ENCODE measurements at regions not wholly inside any gene's neighbourhood (a gene's known extent, or its start where the extent isn't known, plus 50 kb on each side); places are given as distances from the start of the nearest gene placed in this dataset.

DNA sequence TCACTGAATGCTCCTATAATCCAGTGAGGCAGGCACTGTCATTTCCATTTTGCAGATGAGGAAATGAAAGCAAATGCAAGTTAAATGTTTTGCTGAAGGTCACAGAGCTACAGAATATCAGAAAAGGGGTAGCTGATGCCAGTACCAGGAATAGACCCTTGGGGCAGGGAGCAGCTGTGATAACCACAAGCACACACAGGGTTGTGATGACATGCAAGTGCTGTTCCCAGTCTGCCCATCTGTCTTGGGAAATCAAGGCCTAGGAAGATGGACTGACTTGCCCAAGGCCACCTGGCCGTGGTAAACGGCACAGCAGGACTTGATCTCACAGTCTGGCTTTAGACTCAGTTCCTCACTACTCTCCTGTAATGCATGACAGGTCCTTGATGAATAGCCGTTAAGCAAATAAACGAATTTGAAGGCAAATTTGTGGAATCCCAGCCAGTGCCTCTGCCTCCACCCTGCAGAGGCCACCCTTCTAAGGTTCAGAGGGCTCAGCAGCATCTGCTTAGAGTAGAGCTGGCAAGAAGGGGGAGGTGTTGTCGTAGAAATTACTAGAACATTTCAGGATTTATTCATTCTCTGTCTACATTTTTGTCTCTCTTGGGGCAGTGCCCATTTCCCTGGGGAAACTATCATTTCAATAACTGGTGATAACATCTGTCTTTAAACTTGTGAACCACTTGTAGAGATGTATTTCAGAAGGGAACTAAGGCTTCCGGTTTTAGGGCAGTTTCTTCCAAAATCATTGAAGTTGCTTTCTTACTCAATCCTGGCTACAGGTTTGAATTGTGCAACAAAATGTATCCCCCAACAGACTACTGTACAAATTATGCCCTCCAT lies 53.2 kb upstream of the MRPS6 start (continued):
- TF ChIP-seq BCLAF1 (IDR thresholded peaks at IDR 0.05): no peak
- TF ChIP-seq NBN (IDR thresholded peaks at IDR 0.05): peak; percentile 78
- no peak for TF ChIP-seq HDAC2 (IDR thresholded peaks at IDR 0.05)
- no peak for TF ChIP-seq POLR2A (IDR thresholded peaks at IDR 0.05; ENCODE audit: low read depth, low read length)
- TF ChIP-seq POLR2AphosphoS2 (IDR thresholded peaks at IDR 0.05; ENCODE audit: low read depth, low read length): no peak
- no peak; the same call in 1 of the 2 replicates for TF ChIP-seq ESRRA (IDR thresholded peaks at IDR 0.05; ENCODE audit: low read length)
- no peak for TF ChIP-seq ZNF207 (IDR thresholded peaks at IDR 0.05; ENCODE audit: borderline replicate concordance)
- TF ChIP-seq, protein P1, sequence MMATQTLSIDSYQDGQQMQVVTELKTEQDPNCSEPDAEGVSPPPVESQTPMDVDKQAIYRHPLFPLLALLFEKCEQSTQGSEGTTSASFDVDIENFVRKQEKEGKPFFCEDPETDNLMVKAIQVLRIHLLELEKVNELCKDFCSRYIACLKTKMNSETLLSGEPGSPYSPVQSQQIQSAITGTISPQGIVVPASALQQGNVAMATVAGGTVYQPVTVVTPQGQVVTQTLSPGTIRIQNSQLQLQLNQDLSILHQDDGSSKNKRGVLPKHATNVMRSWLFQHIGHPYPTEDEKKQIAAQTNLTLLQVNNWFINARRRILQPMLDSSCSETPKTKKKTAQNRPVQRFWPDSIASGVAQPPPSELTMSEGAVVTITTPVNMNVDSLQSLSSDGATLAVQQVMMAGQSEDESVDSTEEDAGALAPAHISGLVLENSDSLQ (IDR thresholded peaks at IDR 0.05): peak; percentile 82
- peak; percentile 75 for TF ChIP-seq SPI1 (IDR thresholded peaks at IDR 0.05; ENCODE audit: borderline replicate concordance, insufficient read depth, low read depth, low read length)
- no peak for TF ChIP-seq TARDBP (IDR thresholded peaks at IDR 0.05; ENCODE audit: borderline replicate concordance)
- TF ChIP-seq NR2C2 (IDR thresholded peaks at IDR 0.05; ENCODE audit: borderline replicate concordance, control insufficient read depth, insufficient read length, low read depth): no peak
- TF ChIP-seq SIN3A (IDR thresholded peaks at IDR 0.05; ENCODE audit: low read depth, low read length): no peak
- no peak for TF ChIP-seq WRNIP1 (IDR thresholded peaks at IDR 0.05; ENCODE audit: borderline replicate concordance, low read depth, low read length)
- TF ChIP-seq, protein P2, sequence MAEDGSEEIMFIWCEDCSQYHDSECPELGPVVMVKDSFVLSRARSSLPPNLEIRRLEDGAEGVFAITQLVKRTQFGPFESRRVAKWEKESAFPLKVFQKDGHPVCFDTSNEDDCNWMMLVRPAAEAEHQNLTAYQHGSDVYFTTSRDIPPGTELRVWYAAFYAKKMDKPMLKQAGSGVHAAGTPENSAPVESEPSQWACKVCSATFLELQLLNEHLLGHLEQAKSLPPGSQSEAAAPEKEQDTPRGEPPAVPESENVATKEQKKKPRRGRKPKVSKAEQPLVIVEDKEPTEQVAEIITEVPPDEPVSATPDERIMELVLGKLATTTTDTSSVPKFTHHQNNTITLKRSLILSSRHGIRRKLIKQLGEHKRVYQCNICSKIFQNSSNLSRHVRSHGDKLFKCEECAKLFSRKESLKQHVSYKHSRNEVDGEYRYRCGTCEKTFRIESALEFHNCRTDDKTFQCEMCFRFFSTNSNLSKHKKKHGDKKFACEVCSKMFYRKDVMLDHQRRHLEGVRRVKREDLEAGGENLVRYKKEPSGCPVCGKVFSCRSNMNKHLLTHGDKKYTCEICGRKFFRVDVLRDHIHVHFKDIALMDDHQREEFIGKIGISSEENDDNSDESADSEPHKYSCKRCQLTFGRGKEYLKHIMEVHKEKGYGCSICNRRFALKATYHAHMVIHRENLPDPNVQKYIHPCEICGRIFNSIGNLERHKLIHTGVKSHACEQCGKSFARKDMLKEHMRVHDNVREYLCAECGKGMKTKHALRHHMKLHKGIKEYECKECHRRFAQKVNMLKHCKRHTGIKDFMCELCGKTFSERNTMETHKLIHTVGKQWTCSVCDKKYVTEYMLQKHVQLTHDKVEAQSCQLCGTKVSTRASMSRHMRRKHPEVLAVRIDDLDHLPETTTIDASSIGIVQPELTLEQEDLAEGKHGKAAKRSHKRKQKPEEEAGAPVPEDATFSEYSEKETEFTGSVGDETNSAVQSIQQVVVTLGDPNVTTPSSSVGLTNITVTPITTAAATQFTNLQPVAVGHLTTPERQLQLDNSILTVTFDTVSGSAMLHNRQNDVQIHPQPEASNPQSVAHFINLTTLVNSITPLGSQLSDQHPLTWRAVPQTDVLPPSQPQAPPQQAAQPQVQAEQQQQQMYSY (CRISPR knock-in tag; IDR thresholded peaks at IDR 0.05): no peak
- TF ChIP-seq, protein P3, sequence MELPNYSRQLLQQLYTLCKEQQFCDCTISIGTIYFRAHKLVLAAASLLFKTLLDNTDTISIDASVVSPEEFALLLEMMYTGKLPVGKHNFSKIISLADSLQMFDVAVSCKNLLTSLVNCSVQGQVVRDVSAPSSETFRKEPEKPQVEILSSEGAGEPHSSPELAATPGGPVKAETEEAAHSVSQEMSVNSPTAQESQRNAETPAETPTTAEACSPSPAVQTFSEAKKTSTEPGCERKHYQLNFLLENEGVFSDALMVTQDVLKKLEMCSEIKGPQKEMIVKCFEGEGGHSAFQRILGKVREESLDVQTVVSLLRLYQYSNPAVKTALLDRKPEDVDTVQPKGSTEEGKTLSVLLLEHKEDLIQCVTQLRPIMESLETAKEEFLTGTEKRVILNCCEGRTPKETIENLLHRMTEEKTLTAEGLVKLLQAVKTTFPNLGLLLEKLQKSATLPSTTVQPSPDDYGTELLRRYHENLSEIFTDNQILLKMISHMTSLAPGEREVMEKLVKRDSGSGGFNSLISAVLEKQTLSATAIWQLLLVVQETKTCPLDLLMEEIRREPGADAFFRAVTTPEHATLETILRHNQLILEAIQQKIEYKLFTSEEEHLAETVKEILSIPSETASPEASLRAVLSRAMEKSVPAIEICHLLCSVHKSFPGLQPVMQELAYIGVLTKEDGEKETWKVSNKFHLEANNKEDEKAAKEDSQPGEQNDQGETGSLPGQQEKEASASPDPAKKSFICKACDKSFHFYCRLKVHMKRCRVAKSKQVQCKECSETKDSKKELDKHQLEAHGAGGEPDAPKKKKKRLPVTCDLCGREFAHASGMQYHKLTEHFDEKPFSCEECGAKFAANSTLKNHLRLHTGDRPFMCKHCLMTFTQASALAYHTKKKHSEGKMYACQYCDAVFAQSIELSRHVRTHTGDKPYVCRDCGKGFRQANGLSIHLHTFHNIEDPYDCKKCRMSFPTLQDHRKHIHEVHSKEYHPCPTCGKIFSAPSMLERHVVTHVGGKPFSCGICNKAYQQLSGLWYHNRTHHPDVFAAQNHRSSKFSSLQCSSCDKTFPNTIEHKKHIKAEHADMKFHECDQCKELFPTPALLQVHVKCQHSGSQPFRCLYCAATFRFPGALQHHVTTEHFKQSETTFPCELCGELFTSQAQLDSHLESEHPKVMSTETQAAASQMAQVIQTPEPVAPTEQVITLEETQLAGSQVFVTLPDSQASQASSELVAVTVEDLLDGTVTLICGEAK (IDR thresholded peaks at IDR 0.05; ENCODE audit: borderline replicate concordance): no peak
- peak; percentile 81; the same call in 1 of the 2 replicates for TF ChIP-seq GATAD2B (conservative IDR thresholded peaks at IDR 0.05; ENCODE audit: low read depth)

Data from GM12878 (cell line).